Stimulated activated CD8-positive, alpha-beta memory T cell treated with anti-CD3 and anti-CD28 coated beads, Interleukin-4, amount 100 ng/mL, for 48 hours (primary cell): ENCODE measurements at regions not wholly inside any gene's neighbourhood (a gene's known extent, or its start where the extent isn't known, plus 50 kb on each side); places are given as distances from the start of the nearest gene placed in this dataset.

Source experiments
- DNase-seq: peaks from one replicate; pipeline ENCODE4 v3.0.0-alpha.2; 2020

DNA sequence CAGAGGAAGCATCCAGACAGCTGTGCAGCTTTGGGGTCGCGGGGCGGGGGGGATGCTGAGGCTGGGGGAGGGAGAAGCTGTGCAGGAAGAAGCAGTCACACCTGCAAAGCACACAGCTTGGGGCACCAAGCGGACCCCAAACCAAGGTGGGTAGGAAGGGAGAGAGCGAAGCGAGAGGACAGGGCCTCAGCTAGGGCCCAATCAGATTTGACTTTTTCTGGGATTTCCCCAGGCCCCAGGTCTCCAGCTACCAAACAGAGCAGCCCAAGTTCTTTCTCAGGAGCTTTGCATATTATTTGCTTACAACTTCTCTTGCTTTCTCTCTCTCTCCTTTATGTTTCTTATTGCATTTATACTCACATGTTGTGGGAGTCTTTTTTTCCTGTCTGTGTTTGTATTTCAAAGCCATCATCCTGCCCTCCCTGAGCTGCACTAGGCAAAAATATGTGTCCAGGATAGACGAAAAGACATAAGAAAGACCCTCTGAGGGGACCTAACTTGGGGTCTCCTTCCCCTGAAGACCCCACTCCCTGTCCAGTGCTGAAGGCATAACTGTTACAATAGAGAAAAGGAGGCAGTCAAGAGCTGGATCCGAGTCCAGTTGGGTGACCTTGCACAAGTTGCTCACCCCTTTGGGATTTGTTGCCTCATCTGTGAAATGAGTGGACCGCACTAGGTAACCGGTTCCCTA, 50.6 kb upstream of the SMNDC1 start:
- DNase-seq = peak; percentile 48

DNA sequence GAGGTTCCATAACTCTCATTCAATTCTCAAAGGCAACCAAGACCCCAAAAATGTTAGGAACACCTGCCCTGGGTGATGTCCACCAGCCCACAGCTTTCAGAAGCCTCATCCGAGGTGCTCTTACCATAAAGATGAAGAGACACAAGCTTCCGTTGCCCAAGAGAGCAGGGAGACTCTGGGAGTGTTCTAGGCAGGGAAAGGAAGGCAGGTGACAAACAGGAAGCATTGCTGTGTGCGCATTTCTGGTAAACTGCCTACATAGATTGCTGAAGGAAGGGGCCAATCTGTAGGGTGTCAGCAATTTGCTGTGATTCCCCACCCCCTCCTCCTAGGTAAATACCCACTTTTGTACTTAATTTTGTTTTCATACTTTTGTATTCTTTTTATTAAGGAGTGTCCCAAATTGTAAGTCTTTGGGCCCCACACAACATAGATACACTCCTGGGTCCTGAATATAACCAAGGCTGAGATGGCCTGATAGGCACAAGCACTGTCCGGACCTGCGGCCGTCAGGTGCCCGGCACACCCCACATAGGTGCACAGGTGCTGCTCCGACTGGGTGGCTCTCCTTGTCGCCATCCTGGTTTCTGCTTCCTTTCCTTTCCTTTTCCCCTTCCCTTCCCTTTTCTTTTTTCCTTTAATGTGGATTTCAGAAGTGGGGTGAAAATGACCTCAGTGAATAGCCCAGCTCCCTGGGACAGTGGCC, 51.4 kb upstream of the SMNDC1 start:
- peak; percentile 44 for DNase-seq

DNA sequence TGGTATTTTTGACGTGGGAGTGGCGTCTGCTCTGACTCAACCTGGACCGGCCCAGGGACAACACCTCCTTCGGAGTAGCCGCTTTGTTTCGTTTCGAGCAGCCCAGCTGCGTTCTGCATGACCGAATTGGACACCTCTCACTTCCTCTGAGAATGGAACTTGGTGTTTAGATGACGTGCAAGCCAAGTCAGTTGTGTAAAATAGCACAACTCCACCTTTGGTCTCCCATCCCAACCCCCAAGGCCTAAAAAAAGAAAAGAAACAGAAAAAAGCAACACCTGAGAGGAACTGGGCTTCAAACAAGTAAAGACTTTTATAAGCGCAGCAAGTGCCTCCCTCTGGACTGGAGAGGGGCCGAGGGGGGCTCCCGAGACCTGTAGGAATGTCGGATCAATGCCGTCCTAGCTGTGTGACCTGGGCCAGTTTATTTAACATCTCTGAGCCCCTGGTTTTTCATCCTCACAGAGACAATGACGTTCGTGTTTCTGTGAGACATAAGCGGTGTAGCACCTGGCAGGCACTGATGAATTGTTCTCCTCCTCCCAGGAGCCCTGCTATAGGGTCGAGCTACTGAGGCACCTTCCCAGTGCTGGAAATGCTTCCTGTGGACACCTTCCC, 52.0 kb upstream of the SMNDC1 start:
- DNase-seq = peak; percentile 81

GRCh38 chr10:110357252-110357780, 52.6 kb upstream of the SMNDC1 start:
- DNase-seq = peak; percentile 72

DNA sequence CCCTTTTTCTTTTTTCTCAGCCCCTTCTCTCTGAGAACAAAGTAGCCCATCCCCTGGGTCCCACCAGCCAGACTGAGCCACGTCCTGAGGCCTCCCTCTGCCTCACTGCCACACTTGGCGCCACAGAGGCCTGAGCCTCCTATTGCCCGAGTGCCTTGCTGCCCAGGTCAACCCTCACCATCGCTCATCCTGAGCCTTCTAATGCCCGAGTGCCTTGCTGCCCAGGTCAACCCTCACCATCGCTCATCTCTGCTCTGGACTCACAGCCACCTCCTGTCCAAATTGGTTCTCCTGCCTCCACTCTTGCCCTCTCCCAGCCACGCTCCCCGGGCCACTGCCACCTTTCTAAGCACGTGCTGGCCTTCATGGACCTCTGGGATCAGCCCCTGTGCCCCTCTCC, 53.2 kb upstream of the SMNDC1 start:
- no peak for DNase-seq

- DNase-seq = no peak
These were observed 53.6 kb upstream of the SMNDC1 start for GRCh38 chr10:110358278-110358677.

DNA sequence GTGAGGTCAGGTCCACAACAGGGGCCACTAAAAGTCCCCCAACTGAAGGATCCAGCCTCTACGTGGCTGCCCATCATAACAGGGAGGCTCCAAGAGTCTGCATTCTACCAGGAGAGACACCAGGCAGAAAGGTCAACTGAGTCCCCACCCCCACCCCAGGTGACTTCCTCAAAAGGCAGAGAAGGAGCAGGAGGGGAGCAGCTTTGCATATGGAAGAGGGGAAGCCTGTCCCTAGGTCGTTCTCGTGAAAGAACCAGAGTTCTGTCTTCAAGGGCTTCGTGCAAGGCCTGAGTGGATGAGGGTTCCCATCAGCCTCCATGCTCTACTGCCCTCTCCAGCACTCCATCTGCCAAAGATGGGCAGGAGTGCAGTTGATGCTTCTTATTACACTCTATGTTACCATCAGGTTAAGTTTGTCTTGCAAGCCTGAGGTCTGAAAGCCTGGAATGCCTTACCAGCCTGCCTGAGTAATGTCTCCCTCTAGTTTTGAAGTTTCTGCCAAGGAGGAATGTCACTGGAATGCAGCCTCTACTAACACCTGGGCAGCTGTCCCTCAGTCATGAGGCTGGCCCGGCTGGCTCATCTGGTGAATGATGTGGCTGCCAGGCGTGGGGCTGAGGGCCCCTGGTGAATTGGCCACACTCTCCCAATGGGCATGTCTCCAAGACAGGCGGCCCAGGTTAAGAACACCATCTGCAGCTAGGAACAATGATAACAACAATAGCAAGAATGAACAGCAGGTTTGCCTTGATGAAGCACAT, 54.3 kb upstream of the SMNDC1 start:
- no peak for DNase-seq

DNA sequence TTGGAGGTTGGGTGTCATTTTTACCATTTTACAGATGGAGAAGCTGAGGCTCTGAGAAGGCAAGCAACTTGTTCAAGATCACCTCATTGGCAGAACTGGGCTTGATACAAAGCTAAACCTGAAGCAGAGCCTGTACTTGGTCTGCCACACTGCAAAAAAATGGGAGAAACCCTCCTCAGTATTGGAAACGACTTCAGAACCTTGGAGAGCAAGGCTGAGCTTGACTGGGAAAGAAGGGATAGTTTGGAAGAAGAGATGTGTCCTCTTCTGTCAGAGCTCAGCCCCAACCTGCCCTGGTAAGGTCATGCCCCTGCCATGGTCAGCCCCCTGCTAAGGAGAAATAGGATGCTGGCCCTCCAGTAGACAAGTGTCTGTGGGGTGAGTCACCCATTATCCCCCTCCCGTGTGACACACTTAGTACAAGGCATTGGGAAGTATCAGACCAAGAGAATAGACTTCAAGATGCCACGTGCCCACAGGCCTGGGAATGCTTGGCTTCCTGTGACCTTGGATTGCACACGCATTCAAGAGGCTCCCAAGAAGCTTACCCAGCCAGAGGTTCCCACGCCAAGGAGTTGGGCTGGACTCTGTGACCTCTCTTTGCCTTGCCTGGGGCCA, 56.2 kb upstream of the SMNDC1 start:
- no peak for DNase-seq

DNA sequence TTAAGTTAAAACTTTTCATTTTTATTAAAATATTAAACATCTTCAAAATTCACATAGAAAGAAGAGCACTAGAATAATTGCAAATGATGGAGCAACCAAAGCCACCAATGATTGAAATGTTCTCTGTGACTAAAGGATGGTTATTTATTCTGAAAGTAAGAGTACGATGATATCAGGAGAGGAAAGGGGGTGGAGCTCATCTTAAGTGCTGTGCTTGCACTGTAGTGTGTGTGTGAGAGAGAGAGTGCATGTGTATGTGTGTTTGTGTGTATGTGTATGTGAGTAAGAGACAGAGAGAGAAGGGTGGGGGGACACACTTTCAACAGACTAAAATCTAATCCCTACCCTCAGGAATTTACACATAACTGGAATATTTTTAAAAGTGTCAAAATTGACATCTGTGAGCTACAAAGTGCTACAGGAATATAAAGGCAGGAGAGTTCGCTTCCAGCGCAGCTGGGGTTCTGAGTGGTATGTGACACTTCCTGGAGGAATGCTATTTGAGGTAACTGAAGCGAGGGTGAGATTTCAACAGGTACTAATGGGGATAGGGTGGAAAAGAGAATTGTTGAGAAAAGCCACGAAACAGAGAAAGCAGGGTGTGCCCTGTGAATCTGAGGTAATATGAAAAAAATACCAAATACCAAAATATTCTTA, 57.2 kb upstream of the SMNDC1 start:
- DNase-seq = no peak

DNA sequence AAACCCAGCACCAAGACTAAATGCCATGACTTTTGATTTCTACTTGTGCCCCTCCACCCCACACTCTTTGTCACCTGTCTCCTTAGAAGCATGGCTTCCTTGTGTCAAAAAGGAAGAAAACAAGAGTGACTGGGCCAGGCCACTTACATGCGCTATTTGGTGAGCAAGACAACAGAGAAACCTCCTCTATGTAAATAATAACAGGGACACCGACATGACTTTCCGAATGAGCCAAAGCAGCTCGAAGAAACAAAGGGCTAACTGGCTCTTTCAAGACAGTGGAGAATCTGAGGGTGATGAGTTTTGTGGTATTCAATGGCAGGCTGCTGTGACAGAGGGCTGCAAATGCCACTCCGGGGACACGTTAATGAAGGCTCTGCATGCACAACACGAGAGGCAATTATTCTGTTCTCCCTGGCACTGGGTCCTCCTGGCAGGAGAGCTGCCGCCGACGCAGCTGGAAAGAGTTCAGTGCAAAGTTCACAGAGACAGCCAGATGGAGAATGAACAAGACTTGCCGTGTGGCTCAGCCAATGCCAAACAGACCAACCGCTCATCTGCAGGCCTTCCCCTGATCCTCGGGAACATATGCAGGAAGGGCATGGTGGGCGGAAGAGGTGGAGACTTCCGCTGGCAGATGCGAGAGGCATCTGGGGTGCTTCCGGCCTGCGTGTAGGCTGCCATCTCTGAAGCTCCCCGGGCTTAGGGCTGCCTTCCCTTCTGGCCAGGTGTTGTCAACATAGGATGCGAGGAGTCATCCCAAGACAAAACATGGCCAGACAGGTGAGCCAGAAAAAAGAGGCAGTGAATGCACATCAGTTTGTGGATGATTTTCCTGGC, 59.1 kb upstream of the SMNDC1 start:
- DNase-seq = peak; percentile 36

DNA sequence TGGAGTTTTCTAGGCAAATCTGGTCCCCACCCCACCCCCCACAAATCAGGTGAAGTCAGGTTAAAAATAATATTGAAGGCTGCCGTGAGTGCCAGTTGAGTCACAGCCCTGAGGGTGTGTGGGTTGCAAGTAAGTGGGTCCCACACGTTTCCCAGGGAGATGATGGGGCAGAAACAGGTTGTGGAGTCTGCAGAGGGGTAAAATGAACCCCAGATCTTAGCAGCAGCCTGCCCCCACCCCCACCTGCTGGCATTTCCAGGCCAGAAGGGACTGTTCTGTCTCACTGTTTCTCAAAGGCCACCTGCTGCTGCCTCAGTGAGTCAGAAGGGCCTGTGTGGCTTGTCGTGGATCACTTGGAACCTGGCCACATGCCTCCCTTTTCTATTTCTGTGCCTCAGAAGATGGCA, 59.8 kb upstream of the SMNDC1 start:
- peak; percentile 73 for DNase-seq

DNA sequence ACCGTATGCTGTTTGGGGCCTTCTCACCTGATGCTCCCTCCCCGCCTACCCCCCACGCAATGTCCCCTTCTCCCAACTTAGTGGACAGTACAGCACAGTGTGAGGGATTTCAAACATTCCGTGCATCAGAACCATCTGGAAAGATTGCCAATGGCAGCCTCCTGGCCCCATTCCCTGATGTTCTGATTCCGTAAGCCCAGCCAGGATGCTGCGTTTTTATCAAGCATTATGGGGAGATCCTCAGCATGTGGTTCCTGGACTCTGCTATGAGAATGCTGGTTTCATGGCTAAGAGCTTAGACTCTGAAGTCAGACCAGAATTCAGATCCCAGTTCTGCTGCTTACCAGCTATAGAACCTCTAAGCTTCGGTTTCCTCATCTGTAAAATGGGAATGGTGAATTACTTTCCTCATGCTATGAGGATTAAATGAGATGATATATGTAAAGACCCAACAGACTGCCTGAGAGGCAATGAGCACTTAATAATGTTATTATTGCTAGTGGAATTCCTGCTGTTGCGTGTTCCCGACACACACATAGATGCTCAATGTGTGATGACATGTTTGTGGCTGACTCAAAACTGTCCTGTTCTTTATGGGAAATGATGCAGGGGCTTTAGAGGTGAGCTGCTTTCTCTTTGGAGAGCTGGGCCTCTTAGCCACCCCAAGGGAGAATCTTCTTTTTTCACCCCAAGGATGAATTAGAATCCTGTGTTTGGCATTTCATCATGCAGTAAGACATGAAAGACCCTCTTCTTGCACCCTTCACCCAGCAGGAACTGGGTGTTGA, 60.8 kb upstream of the SMNDC1 start:
- DNase-seq = no peak

- DNase-seq = no peak
These were observed 61.9 kb upstream of the SMNDC1 start for GRCh38 chr10:110366635-110367034.

DNA sequence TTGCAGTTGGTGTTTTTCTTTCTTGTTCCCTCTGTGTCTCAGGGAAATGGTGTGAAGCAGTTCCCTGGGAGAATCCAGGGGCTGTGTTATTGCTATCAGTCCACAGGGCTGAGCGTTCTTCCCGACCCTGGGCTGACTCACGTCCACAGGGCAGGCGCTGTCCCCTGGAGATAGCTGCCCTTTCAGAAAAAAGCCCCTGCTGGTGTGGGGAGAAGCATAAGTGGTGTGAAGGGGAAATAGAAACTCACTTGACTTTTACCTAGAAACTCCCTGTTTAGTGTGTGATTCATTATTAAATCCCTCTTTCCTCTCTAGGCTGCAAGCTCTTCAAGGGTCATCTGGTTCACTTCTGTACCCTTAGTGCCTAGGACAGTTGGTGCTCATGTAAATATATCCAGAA, 63.3 kb upstream of the SMNDC1 start:
- DNase-seq = no peak

DNA sequence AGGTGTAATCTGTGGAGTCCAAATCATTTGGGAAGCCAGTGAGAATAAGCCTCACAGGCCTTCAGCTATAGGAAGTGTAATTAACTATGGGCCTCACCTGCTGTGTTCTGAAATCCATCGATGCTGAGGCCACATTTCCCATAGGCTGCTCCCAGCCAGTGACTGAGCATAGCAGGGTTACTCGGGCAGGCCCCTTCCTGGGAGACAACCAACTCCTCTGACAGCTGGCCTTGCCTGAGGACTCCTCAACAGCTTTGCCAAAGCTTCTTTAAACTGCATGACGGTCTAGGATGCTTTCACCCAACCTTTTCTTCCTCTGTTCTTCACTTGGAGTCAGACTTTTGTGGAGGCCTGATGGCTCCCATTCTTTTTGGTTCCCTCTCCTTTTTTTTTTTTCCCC, 63.8 kb upstream of the SMNDC1 start:
- no peak for DNase-seq

DNA sequence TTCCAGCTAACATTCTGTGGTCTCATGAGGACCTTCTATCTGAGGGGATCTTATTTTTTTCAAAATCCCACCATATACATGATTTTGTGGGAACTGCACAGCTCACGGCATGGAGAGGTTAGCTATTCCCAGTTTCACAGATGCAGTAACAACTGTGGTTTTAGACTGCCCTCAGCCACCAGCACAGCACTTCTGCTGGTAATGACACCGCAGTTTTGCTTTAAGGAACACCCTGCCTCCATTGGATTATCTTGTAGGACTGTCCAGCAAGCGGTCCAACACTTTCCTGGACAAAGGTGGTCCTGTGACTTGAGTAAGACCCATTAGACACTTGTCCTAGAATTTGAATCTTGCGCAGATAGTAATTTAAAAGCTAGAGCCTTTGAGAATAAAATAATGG, 65.3 kb upstream of the SMNDC1 start:
- no peak for DNase-seq

DNA sequence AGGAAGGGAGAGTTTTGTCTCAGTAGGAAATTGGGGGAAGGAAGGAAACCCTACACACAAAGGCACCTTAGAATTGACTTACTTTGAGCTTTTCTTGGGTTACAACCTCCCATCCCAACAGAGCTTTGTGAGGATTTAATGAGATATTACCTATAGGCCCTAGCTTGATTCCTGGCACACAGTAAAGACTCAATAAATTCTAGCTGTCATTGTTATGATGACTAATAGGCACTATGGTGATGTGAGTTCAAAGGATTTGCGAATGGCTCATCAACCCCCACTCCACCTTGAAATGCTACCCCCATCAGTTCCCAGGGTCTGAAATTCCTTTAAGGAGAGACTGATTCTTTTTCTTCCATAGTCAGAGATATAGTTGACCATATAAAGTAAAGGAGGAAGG, 67.9 kb upstream of the SMNDC1 start:
- no peak for DNase-seq

GRCh38 chr10:110373059-110373458, 68.3 kb upstream of the SMNDC1 start:
- DNase-seq = no peak

DNA sequence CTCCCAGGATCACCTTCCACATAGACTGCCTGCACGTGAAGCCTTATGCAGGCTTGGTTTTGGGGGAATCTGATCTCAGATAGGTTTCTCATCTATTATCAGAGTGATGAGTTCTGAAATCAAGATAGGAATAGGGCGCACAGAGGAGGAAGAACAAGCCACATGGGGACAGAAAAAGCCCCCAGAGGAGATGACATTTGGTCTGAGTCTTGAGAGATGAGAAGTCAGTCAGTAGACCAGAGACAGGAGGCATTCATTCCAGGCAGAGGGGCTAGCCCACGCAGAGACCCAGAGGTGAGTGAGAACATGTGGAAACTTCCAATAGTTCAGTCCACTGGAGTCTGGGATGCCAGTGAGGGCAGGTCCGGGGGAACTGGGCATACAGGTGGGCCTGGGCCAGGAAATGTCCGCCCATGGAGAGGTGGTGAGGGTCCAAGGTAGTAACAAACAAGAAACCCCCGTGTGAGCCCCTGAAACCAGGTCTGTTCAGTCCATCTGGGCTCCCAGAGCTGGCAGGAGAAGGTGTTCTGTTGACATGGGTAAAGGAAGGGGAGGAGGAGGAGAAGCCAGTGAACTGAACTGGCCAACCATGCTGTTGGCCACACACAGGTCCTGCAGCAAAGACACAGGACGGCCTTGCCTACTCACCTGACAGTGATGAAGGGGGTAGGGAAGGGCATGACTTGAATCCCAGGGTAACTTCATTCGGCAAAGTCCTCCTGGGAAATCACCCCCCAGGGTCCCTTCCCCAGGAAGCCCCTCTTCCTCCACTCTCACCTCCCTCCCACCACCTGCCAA, 69.3 kb upstream of the SMNDC1 start:
- no peak for DNase-seq

- DNase-seq = no peak
These were observed 70.4 kb upstream of the SMNDC1 start for GRCh38 chr10:110375121-110375520.
